HCT116 (cell line): ENCODE measurements at regions not wholly inside any gene's neighbourhood (a gene's known extent, or its start where the extent isn't known, plus 50 kb on each side); places are given as distances from the start of the nearest gene placed in this dataset.

Source experiments
- CEBPB ChIP-seq: IDR thresholded peaks from 2 replicates; pipeline ENCODE4 v1.6.1; 2012; ENCODE audit warnings: low read depth
- EGR1 ChIP-seq: IDR thresholded peaks from 2 replicates; pipeline ENCODE4 v1.6.1; 2012; ENCODE audit warnings: low read depth
- EZH2phosphoT487 ChIP-seq: fragments of 200-600 bp; IDR thresholded peaks from 2 replicates; pipeline ENCODE4 v1.6.1; 2018; ENCODE audit warnings: antibody characterized with exemption, borderline replicate concordance
- POLR2A ChIP-seq: IDR thresholded peaks from 2 replicates; pipeline ENCODE4 v1.7.0; 2011; ENCODE audit warnings: borderline replicate concordance; ENCODE audit not compliant: insufficient read depth, insufficient read length; ENCODE audit errors: extremely low read depth
- RAD21 ChIP-seq: IDR thresholded peaks from 2 replicates; pipeline ENCODE4 v1.6.1; 2012; ENCODE audit warnings: low read depth, mild to moderate bottlenecking
- SP1 ChIP-seq: IDR thresholded peaks from 2 replicates; pipeline ENCODE4 v1.6.1; 2012; ENCODE audit warnings: low read depth
- ZNF274 ChIP-seq: fragments of 200-500 bp; sonication (Bioruptor generic); IDR thresholded peaks from 2 replicates; pipeline ENCODE4 v1.6.1; 2014; ENCODE audit warnings: mild to moderate bottlenecking, low read depth, low read length, inconsistent platforms
- TF ChIP-seq, protein P1 (sequence below), 3 experiments: fragments of 200-600 bp in 1 of 3; sonication (generic) in 1 of 3; IDR thresholded peaks in 2 of 3; conservative IDR thresholded peaks in 1 of 3; 2 replicates each; pipeline ENCODE4 v1.5.1; 2012 to 2017; ENCODE audit warnings: low read depth in 2 of 3, low read length in 2 of 3, antibody characterized with exemption in 1 of 3, borderline replicate concordance in 1 of 3, control low read depth in 1 of 3, mild to moderate bottlenecking in 1 of 3, mixed read lengths in 1 of 3, mixed run types in 1 of 3, moderate library complexity in 1 of 3; ENCODE audit not compliant: insufficient read depth in 1 of 3
- TF ChIP-seq, protein P2 (sequence below): IDR thresholded peaks from 2 replicates; pipeline ENCODE4 v1.6.1; 2012; ENCODE audit warnings: low read depth
- TF ChIP-seq, protein P3 (sequence below): IDR thresholded peaks from 2 replicates; pipeline ENCODE4 v1.6.1; 2011; ENCODE audit warnings: mild to moderate bottlenecking, low read length, moderate library complexity; ENCODE audit not compliant: insufficient replicate concordance; ENCODE audit errors: extremely low read depth
- TF ChIP-seq, protein P4 (sequence below): IDR thresholded peaks from 2 replicates; pipeline ENCODE4 v1.6.1; 2012

DNA sequence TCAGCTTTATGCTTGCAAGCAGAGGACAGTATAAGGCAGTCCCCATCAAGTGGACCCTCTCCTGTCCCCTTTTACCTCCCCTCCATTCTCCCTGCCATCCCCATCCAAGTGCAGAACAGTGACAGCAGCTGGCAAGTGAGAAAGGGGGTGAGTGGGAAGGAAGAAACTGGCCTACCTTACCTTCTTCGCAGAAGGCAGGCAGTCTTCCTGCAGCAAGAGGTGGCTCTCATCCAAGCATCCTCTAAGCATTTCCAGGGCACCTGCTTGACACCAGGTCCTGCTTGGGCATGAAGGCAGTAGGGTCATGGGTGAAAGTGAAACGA is 77.3 kb upstream of the SH3PXD2B start:
- TF ChIP-seq, protein P1, sequence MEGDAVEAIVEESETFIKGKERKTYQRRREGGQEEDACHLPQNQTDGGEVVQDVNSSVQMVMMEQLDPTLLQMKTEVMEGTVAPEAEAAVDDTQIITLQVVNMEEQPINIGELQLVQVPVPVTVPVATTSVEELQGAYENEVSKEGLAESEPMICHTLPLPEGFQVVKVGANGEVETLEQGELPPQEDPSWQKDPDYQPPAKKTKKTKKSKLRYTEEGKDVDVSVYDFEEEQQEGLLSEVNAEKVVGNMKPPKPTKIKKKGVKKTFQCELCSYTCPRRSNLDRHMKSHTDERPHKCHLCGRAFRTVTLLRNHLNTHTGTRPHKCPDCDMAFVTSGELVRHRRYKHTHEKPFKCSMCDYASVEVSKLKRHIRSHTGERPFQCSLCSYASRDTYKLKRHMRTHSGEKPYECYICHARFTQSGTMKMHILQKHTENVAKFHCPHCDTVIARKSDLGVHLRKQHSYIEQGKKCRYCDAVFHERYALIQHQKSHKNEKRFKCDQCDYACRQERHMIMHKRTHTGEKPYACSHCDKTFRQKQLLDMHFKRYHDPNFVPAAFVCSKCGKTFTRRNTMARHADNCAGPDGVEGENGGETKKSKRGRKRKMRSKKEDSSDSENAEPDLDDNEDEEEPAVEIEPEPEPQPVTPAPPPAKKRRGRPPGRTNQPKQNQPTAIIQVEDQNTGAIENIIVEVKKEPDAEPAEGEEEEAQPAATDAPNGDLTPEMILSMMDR (IDR thresholded peaks at IDR 0.05 in 2 of 3, conservative IDR thresholded peaks at IDR 0.05 in 1 of 3; ENCODE audit: borderline replicate concordance in 1 of 3, insufficient read depth in 1 of 3, low read depth in 2 of 3, low read length in 2 of 3), result no peak
- TF ChIP-seq, protein P2, sequence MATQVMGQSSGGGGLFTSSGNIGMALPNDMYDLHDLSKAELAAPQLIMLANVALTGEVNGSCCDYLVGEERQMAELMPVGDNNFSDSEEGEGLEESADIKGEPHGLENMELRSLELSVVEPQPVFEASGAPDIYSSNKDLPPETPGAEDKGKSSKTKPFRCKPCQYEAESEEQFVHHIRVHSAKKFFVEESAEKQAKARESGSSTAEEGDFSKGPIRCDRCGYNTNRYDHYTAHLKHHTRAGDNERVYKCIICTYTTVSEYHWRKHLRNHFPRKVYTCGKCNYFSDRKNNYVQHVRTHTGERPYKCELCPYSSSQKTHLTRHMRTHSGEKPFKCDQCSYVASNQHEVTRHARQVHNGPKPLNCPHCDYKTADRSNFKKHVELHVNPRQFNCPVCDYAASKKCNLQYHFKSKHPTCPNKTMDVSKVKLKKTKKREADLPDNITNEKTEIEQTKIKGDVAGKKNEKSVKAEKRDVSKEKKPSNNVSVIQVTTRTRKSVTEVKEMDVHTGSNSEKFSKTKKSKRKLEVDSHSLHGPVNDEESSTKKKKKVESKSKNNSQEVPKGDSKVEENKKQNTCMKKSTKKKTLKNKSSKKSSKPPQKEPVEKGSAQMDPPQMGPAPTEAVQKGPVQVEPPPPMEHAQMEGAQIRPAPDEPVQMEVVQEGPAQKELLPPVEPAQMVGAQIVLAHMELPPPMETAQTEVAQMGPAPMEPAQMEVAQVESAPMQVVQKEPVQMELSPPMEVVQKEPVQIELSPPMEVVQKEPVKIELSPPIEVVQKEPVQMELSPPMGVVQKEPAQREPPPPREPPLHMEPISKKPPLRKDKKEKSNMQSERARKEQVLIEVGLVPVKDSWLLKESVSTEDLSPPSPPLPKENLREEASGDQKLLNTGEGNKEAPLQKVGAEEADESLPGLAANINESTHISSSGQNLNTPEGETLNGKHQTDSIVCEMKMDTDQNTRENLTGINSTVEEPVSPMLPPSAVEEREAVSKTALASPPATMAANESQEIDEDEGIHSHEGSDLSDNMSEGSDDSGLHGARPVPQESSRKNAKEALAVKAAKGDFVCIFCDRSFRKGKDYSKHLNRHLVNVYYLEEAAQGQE, result no peak
- TF ChIP-seq, protein P3, sequence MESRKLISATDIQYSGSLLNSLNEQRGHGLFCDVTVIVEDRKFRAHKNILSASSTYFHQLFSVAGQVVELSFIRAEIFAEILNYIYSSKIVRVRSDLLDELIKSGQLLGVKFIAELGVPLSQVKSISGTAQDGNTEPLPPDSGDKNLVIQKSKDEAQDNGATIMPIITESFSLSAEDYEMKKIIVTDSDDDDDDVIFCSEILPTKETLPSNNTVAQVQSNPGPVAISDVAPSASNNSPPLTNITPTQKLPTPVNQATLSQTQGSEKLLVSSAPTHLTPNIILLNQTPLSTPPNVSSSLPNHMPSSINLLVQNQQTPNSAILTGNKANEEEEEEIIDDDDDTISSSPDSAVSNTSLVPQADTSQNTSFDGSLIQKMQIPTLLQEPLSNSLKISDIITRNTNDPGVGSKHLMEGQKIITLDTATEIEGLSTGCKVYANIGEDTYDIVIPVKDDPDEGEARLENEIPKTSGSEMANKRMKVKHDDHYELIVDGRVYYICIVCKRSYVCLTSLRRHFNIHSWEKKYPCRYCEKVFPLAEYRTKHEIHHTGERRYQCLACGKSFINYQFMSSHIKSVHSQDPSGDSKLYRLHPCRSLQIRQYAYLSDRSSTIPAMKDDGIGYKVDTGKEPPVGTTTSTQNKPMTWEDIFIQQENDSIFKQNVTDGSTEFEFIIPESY, result no peak
- TF ChIP-seq CEBPB (no peak), POLR2A (no peak), EZH2phosphoT487 (no peak), SP1 (no peak), ZNF274 (no peak), EGR1 (no peak), RAD21 (no peak)
- TF ChIP-seq, protein P4, sequence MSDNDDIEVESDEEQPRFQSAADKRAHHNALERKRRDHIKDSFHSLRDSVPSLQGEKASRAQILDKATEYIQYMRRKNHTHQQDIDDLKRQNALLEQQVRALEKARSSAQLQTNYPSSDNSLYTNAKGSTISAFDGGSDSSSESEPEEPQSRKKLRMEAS, result no peak
